Osteoblast (primary cell): ENCODE measurements at regions not wholly inside any gene's neighbourhood (a gene's known extent, or its start where the extent isn't known, plus 50 kb on each side); places are given as distances from the start of the nearest gene placed in this dataset.

Experiments used
- DNase-seq: peaks from one replicate; pipeline ENCODE4 v3.0.0; 2011; ENCODE audit warnings: low spot score, mixed read lengths; ENCODE audit not compliant: insufficient read length; ENCODE audit errors: missing footprints
- H2AFZ ChIP-seq: 2 replicates; pipeline ENCODE4 v1.6.0; 2011; ENCODE audit warnings: mild to moderate bottlenecking, low read length
- H3K27ac ChIP-seq: 2 replicates; pipeline ENCODE4 v1.5.1; 2011; ENCODE audit warnings: mild to moderate bottlenecking, low read depth, low read length, moderate library complexity
- H3K27me3 ChIP-seq: 2 replicates; pipeline ENCODE4 v1.6.0; 2012; ENCODE audit warnings: mild to moderate bottlenecking, control low read depth, inconsistent platforms, low read length, moderate library complexity; ENCODE audit not compliant: insufficient read depth
- H3K36me3 ChIP-seq: 2 replicates; pipeline ENCODE4 v1.5.1; 2011; ENCODE audit warnings: mild to moderate bottlenecking, low read length, control low read depth, moderate library complexity; ENCODE audit not compliant: insufficient read depth
- H3K4me1 ChIP-seq: 2 replicates; pipeline ENCODE4 v1.5.1; 2011; ENCODE audit warnings: mild to moderate bottlenecking, low read length, control low read depth, moderate library complexity; ENCODE audit not compliant: insufficient read depth
- H3K4me2 ChIP-seq: 2 replicates; pipeline ENCODE4 v1.6.0; 2011; ENCODE audit warnings: mild to moderate bottlenecking, low read length; ENCODE audit not compliant: insufficient read depth
- H3K4me3 ChIP-seq: fragments of 200-600 bp; sonication (generic); 3 replicates; pipeline ENCODE4 v1.5.1; 2012; ENCODE audit warnings: mild to moderate bottlenecking, low read length, inconsistent platforms; ENCODE audit not compliant: insufficient read depth
- H3K79me2 ChIP-seq: 2 replicates; pipeline ENCODE4 v1.6.0; 2012; ENCODE audit warnings: mild to moderate bottlenecking, low read length, control low read depth, inconsistent platforms; ENCODE audit not compliant: insufficient read depth
- H3K9me3 ChIP-seq: 2 replicates; pipeline ENCODE4 v1.5.1; 2011; ENCODE audit warnings: low read depth, low read length, control low read depth
- H4K20me1 ChIP-seq: 2 replicates; pipeline ENCODE4 v1.6.0; 2012; ENCODE audit warnings: mild to moderate bottlenecking, low read length, control low read depth; ENCODE audit not compliant: insufficient read depth
- TF ChIP-seq, protein P1 (sequence below): IDR thresholded peaks from 2 replicates; pipeline ENCODE4 v1.5.1; 2011; ENCODE audit warnings: mild to moderate bottlenecking, low read depth, low read length, moderate library complexity; ENCODE audit errors: extremely low read depth

DNA sequence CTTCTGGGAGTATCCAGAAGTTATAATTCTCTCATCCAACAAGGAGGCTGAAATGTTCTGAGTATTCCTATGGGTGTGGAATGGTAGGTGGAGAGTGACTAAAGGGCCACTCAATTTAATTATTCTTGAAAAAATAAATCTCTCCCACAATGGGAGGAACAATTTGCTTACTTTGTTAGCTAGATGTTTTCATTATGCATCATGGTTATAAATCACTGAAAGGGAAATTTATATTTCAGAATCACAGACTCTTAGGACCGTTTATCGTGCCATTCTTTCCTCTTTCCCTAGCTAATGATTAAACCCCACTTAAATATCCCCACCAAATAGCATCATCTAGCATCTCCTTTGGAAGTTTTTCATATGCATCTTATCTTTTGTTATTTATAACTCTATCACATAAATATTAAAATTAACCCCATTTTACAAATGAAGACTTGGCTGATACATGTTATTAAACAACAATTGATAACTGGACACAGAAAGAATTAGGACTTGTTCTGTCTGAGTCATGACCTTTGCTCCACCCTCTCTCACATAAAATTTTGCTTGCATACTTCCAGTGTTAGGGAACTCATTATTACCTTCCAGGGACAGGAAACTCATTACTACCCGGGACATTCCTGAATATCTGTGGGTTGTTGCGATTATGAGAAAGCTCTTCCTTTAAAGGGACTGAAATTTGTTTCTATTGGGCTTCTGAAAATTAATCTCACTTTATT, 94.9 kb upstream of the NMUR2 start:
- no peaks in the 10 kb centered on the region for H3K27me3 ChIP-seq
- no peaks in the 10 kb centered on the region for H3K4me1 ChIP-seq
- H3K36me3 ChIP-seq: no peaks in the 10 kb centered on the region
- H3K4me2 ChIP-seq: no peak overlapping the region
- H4K20me1 ChIP-seq: no peaks in the 10 kb centered on the region
- no peak overlapping the region for H2AFZ ChIP-seq
- no peak for DNase-seq
- no peaks in the 10 kb centered on the region for H3K9me3 ChIP-seq
- TF ChIP-seq, protein P1, sequence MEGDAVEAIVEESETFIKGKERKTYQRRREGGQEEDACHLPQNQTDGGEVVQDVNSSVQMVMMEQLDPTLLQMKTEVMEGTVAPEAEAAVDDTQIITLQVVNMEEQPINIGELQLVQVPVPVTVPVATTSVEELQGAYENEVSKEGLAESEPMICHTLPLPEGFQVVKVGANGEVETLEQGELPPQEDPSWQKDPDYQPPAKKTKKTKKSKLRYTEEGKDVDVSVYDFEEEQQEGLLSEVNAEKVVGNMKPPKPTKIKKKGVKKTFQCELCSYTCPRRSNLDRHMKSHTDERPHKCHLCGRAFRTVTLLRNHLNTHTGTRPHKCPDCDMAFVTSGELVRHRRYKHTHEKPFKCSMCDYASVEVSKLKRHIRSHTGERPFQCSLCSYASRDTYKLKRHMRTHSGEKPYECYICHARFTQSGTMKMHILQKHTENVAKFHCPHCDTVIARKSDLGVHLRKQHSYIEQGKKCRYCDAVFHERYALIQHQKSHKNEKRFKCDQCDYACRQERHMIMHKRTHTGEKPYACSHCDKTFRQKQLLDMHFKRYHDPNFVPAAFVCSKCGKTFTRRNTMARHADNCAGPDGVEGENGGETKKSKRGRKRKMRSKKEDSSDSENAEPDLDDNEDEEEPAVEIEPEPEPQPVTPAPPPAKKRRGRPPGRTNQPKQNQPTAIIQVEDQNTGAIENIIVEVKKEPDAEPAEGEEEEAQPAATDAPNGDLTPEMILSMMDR: no peak
- H3K79me2 ChIP-seq: no peaks in the 10 kb centered on the region
- H3K4me3 ChIP-seq: no peak overlapping the region
- H3K27ac ChIP-seq: no peak overlapping the region

DNA sequence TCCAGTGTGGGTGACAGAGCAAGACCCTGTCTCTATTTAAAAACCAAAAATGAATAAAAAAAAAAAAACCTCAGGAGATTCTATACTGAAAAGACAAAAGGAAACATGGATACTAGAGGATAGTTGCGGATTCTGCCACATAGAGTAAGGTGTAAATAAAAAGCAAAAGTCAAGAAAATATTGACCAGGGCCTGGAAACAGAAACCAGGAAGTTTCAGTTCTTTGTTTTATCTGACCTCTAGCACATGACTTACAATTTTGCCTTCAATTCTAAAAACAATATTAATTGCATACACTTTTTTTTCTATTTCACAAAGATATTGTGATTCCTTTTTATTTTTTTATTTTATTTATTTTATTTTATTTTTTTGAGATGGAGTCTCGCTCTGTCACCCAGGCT, 96.2 kb upstream of the NMUR2 start:
- Histone ChIP-seq H2AFZ (no peak overlapping the region), H3K79me2 (no peaks in the 10 kb centered on the region), H4K20me1 (no peaks in the 10 kb centered on the region), H3K36me3 (no peaks in the 10 kb centered on the region), H3K4me1 (no peaks in the 10 kb centered on the region), H3K4me3 (no peak overlapping the region), H3K9me3 (no peaks in the 10 kb centered on the region), H3K4me2 (no peak overlapping the region), H3K27me3 (no peaks in the 10 kb centered on the region), H3K27ac (no peak overlapping the region)
- TF ChIP-seq, protein P1: no peak
- no peak for DNase-seq

DNA sequence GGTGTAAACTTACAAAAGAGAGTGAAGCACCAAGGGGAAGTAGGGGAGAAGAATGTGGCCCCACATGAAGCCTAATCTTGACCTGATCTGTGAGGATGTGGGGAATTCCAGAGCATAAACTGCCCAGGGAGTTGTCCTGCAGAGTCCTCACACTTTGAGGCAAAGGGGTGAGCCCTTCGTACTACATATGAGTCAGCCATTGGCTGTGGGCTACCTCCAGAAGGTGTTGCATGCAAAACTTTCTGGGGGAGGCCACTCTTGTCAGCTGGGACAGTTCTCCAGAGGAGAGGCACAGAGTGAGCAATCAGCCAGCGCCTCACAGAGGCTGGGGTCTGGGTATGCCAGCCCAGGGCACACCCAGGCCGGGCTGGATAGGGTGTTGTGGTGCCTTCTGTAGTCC, 98.1 kb upstream of the NMUR2 start:
- H4K20me1 ChIP-seq: no peaks in the 10 kb centered on the region
- DNase-seq: no peak
- no peak overlapping the region for H3K4me2 ChIP-seq
- H3K36me3 ChIP-seq: no peaks in the 10 kb centered on the region
- H3K4me3 ChIP-seq: no peak overlapping the region
- H3K79me2 ChIP-seq: no peaks in the 10 kb centered on the region
- H2AFZ ChIP-seq: no peak overlapping the region
- no peaks in the 10 kb centered on the region for H3K4me1 ChIP-seq
- TF ChIP-seq, protein P1: no peak
- no peaks in the 10 kb centered on the region for H3K9me3 ChIP-seq
- H3K27ac ChIP-seq: no peak overlapping the region
- no peaks in the 10 kb centered on the region for H3K27me3 ChIP-seq

DNA sequence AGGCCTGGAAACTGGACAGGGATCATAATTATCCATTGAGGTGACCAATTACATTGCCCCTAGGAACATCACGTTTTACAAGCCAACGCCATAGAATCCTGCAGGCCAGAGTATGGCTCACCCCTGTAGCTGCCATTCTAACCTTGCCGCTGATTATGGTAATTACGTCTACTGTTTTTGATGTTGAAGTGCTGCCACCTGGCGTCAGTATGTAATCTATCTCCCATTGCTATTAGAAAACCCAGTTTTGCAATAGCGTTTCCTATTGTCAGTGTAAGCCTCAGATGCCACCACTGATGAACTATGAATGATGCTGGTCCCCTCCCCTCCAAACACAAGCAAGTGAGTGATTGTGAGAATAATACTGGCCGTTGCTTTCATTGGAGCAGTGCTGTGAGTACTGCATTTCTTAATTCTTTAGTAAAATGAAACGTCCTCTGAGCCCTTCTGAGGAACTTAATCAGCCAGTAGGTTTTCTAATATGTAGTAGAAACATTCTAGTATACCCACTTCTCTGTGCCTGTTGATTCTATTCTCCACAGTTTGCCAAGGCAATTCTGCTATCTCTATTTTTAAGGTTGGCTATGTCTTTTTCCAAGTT, 100.5 kb upstream of the NMUR2 start:
- no peaks in the 10 kb centered on the region for H3K36me3 ChIP-seq
- no peaks in the 10 kb centered on the region for H3K27me3 ChIP-seq
- no peaks in the 10 kb centered on the region for H3K79me2 ChIP-seq
- no peak for DNase-seq
- H3K4me2 ChIP-seq: no peak overlapping the region
- no peaks in the 10 kb centered on the region for H3K9me3 ChIP-seq
- H2AFZ ChIP-seq: no peak overlapping the region
- H3K27ac ChIP-seq: no peak overlapping the region
- no peaks in the 10 kb centered on the region for H4K20me1 ChIP-seq
- TF ChIP-seq, protein P1: peak; percentile 69
- H3K4me3 ChIP-seq: no peak overlapping the region
- H3K4me1 ChIP-seq: no peaks in the 10 kb centered on the region
